ENCODE measurements at regions not wholly inside any gene's neighbourhood (a gene's known extent, or its start where the extent isn't known, plus 50 kb on each side); places are given as distances from the start of the nearest gene placed in this dataset.

GRCh38 chr17:77707546-77707945, 251.0 kb upstream of the TNRC6C start:
- CTCF ChIA-PET (ENCODE audit: partially characterized antibody): interaction anchor here (0.7 kb wide), 1 partner anchor 122 kb away, joined by 3 read pairs; no protein-coding TSS in a partner anchor
- Histone ChIP-seq H3K14ac (ENCODE audit: insufficient read length) (no peak overlapping the region), H3K56ac (replicated peaks; ENCODE audit: insufficient read length, low read depth, low read length) (no peak overlapping the region), H3K79me2 (ENCODE audit: control insufficient read depth in 1 of 2, insufficient read depth in 2 of 2, low read length in 2 of 2) (no peaks in the 10 kb centered on the region), H3K4ac (replicated peaks; ENCODE audit: insufficient read length, low read depth, low read length) (no peak overlapping the region), H4K8ac (ENCODE audit: extremely low read depth, insufficient read depth, low read length) (no peak overlapping the region), H4K5ac (ENCODE audit: insufficient read length, low read depth, low read length) (no peak overlapping the region), H2BK20ac (ENCODE audit: low read length) (no peak overlapping the region), H3K4me3 (ENCODE audit: extremely low read depth in 1 of 4, insufficient read depth in 2 of 4, low read depth in 3 of 4, low read length in 4 of 4) (no peak overlapping the region), H3K4me1 (replicated peaks in 1 of 4; ENCODE audit: control insufficient read depth in 3 of 4, insufficient read depth in 4 of 4, low read length in 3 of 4) (peaks cover 0 to 9% (median 4%) of the 10 kb centered on the region in 4 experiments; a peak in 6 of 7 replicates), H2BK5ac (ENCODE audit: low read depth, low read length) (no peak overlapping the region), H3K9me3 (ENCODE audit: insufficient read depth in 2 of 2, low read depth in 1 of 2, low read length in 1 of 2) (peaks cover 29 to 34% of the 10 kb centered on the region in 2 experiments), H2BK15ac (ENCODE audit: low read length) (no peak overlapping the region), H3K23me2 (ENCODE audit: low read depth, low read length) (no peaks in the 10 kb centered on the region; the same call in 1 of the 2 replicates), H3K27me3 (replicated peaks in 1 of 4; ENCODE audit: control insufficient read depth in 3 of 4, extremely low read depth in 1 of 4, insufficient read depth in 3 of 4, low read length in 3 of 4) (peaks cover 0 to 2% (median 0%) of the 10 kb centered on the region in 4 experiments; a peak in 4 of 7 replicates), H2AFZ (ENCODE audit: low read length) (no peak overlapping the region), H3K36me3 (ENCODE audit: control insufficient read depth in 2 of 4, insufficient read depth in 4 of 4, low read length in 3 of 4) (peaks cover 0 to 3% (median 0%) of the 10 kb centered on the region in 4 experiments; a peak in 2 of 8 replicates), H3K27ac (ENCODE audit: low read depth, low read length) (no peak overlapping the region), H2AK5ac (ENCODE audit: low read depth, low read length) (no peak overlapping the region), H3K18ac (ENCODE audit: extremely low read depth, low read length) (no peak overlapping the region), H2BK120ac (replicated peaks; ENCODE audit: low read depth, low read length) (no peak overlapping the region), H3K79me1 (ENCODE audit: low read depth, low read length) (no peaks in the 10 kb centered on the region), H2BK12ac (ENCODE audit: low read depth, low read length) (no peak overlapping the region), H3K23ac (ENCODE audit: insufficient read length) (no peak overlapping the region), H3K4me2 (ENCODE audit: insufficient read depth in 1 of 2, low read depth in 2 of 2, low read length in 2 of 2) (no peak overlapping the region), H3K9ac (replicated peaks in 1 of 4; ENCODE audit: extremely low read depth in 1 of 4, low read depth in 3 of 4, low read length in 3 of 4) (no peak overlapping the region), H4K20me1 (replicated peaks in 1 of 2; ENCODE audit: control insufficient read depth in 1 of 2, insufficient read depth in 2 of 2, low read length in 2 of 2) (no peaks in the 10 kb centered on the region), H4K91ac (replicated peaks; ENCODE audit: insufficient read length, low read length) (no peak overlapping the region)
- no peak for TF ChIP-seq JUND (IDR thresholded peaks at IDR 0.05; ENCODE audit: low read length)
- no peak for TF ChIP-seq TAF1 (IDR thresholded peaks at IDR 0.05; ENCODE audit: low read depth, low read length)
- TF ChIP-seq RXRA (IDR thresholded peaks at IDR 0.05; ENCODE audit: insufficient read depth, low read depth, low read length): no peak
- no peak for TF ChIP-seq POU5F1 (IDR thresholded peaks at IDR 0.05; ENCODE audit: low read depth, low read length)
- TF ChIP-seq SP4 (IDR thresholded peaks at IDR 0.05; ENCODE audit: low read length): no peak
- TF ChIP-seq ATF3 (IDR thresholded peaks at IDR 0.05; ENCODE audit: insufficient read depth, low read depth, low read length): no peak
- DNase-seq (ENCODE audit: low read depth in 1 of 2, low spot score in 2 of 2) (peak in 1 of 2 experiments; percentile 8), FAIRE-seq (no peak)
- POLR2A ChIA-PET (ENCODE audit: partially characterized antibody): no interaction called here
- WGBS, 2 experiments (ENCODE audit: extremely low coverage in 1 of 2, insufficient coverage in 1 of 2, insufficient read length in 1 of 2, insufficient replicate concordance in 2 of 2, low coverage in 1 of 2, low lambda C conversion rate in 2 of 2, missing lambda C conversion rate in 1 of 2): 92% methylated on average over 4 of the region's 4 CpGs; no CpG with 5 or more reads in 1 of the 2 experiments
